H9 (cell line): ENCODE measurements at regions not wholly inside any gene's neighbourhood (a gene's known extent, or its start where the extent isn't known, plus 50 kb on each side); places are given as distances from the start of the nearest gene placed in this dataset.

ENCODE experiments used
- DNase-seq: peaks from one replicate; pipeline ENCODE4 v3.0.0-alpha.2; 2017
- H2AFZ ChIP-seq: one replicate; pipeline ENCODE4 v1.6.1; 2013; ENCODE audit warnings: mild to moderate bottlenecking, low read length, control low read depth, moderate library complexity
- H2AK5ac ChIP-seq: 2 replicates; pipeline ENCODE4 v1.6.1; 2013; ENCODE audit warnings: low read length, control low read depth, mixed read lengths; ENCODE audit not compliant: insufficient read length
- H2BK120ac ChIP-seq: one replicate; pipeline ENCODE4 v1.6.1; 2013; ENCODE audit warnings: low read depth, mild to moderate bottlenecking, low read length, control low read depth, inconsistent platforms; ENCODE audit not compliant: poor library complexity, severe bottlenecking
- H2BK12ac ChIP-seq: 2 replicates; pipeline ENCODE4 v1.6.1; 2013; ENCODE audit warnings: low read length, control low read depth, mixed read lengths, low read depth; ENCODE audit not compliant: insufficient read length
- H2BK15ac ChIP-seq: 2 replicates; pipeline ENCODE4 v1.6.1; 2013; ENCODE audit warnings: low read depth, low read length, control low read depth
- H2BK20ac ChIP-seq: one replicate; pipeline ENCODE4 v1.6.1; 2013; ENCODE audit warnings: low read depth, mild to moderate bottlenecking, low read length, control low read depth, inconsistent platforms; ENCODE audit not compliant: poor library complexity, severe bottlenecking
- H2BK5ac ChIP-seq: 2 replicates; pipeline ENCODE4 v1.6.1; 2013; ENCODE audit warnings: low read length, control low read depth, mixed read lengths; ENCODE audit not compliant: insufficient read length
- H3K14ac ChIP-seq: 2 replicates; pipeline ENCODE4 v1.6.1; 2013; ENCODE audit warnings: low read length, control low read depth; ENCODE audit not compliant: insufficient read depth
- H3K18ac ChIP-seq: 2 replicates; pipeline ENCODE4 v1.6.1; 2013; ENCODE audit warnings: low read depth, mild to moderate bottlenecking, mixed read lengths, low read length, control low read depth; ENCODE audit not compliant: insufficient read length
- H3K23ac ChIP-seq: 2 replicates; pipeline ENCODE4 v1.6.1; 2013; ENCODE audit warnings: low read length, control low read depth, mixed read lengths, low read depth; ENCODE audit not compliant: insufficient read length
- H3K23me2 ChIP-seq: 2 replicates; pipeline ENCODE4 v1.6.1; 2013; ENCODE audit warnings: low read depth, mild to moderate bottlenecking, mixed read lengths, low read length, control low read depth; ENCODE audit not compliant: insufficient read length, poor library complexity, severe bottlenecking
- H3K27ac ChIP-seq: 2 replicates; pipeline ENCODE4 v1.5.1; 2013; ENCODE audit warnings: low read length, control low read depth, mixed read lengths, low read depth; ENCODE audit not compliant: insufficient read length
- H3K27me3 ChIP-seq: 2 replicates; pipeline ENCODE4 v1.6.1; 2013; ENCODE audit warnings: low read length, control low read depth, inconsistent platforms; ENCODE audit not compliant: insufficient read depth
- H3K4ac ChIP-seq: 2 replicates; pipeline ENCODE4 v1.6.1; 2013; ENCODE audit warnings: low read depth, mild to moderate bottlenecking, control low read depth, inconsistent platforms, low read length, moderate library complexity
- H3K4me1 ChIP-seq: 2 replicates; pipeline ENCODE4 v1.6.1; 2013; ENCODE audit warnings: low read length, control low read depth, inconsistent platforms; ENCODE audit not compliant: insufficient read depth
- H3K4me2 ChIP-seq: 2 replicates; pipeline ENCODE4 v1.6.1; 2013; ENCODE audit warnings: low read length, control low read depth, mixed read lengths; ENCODE audit not compliant: insufficient read length, insufficient read depth
- H3K56ac ChIP-seq: 2 replicates; pipeline ENCODE4 v1.6.1; 2013; ENCODE audit warnings: low read depth, mild to moderate bottlenecking, mixed read lengths, low read length, control low read depth; ENCODE audit not compliant: insufficient read length
- H3K79me1 ChIP-seq: 2 replicates; pipeline ENCODE4 v1.6.1; 2013; ENCODE audit warnings: low read depth, mild to moderate bottlenecking, moderate library complexity, low read length, control low read depth, inconsistent platforms; ENCODE audit not compliant: insufficient read depth, poor library complexity, severe bottlenecking
- H3K79me2 ChIP-seq: 2 replicates; pipeline ENCODE4 v1.6.1; 2013; ENCODE audit warnings: low read length, control low read depth, inconsistent platforms; ENCODE audit not compliant: insufficient read depth
- H3K9ac ChIP-seq: 2 replicates; pipeline ENCODE4 v1.6.1; 2013; ENCODE audit warnings: low read length, control low read depth, mixed read lengths; ENCODE audit not compliant: insufficient read length; ENCODE audit errors: extremely low read depth
- H3K9me3 ChIP-seq: one replicate; pipeline ENCODE4 v1.6.1; 2013; ENCODE audit warnings: low read depth, low read length, inconsistent platforms; ENCODE audit not compliant: control insufficient read depth
- H3T11ph ChIP-seq: one replicate; pipeline ENCODE4 v1.6.1; 2013; ENCODE audit warnings: mild to moderate bottlenecking, low read length, control low read depth, inconsistent platforms
- H4K20me1 ChIP-seq: one replicate; pipeline ENCODE4 v1.6.1; 2013; ENCODE audit not compliant: control insufficient read depth, insufficient read length, insufficient read depth
- H4K5ac ChIP-seq: 2 replicates; pipeline ENCODE4 v1.6.1; 2013; ENCODE audit warnings: low read depth, mild to moderate bottlenecking, mixed read lengths, low read length, control low read depth; ENCODE audit not compliant: insufficient read length
- H4K8ac ChIP-seq: replicated peaks from 2 replicates; pipeline ENCODE4 v1.6.1; 2013; ENCODE audit warnings: low read length, control low read depth, mixed read lengths, low read depth; ENCODE audit not compliant: insufficient read length
- H4K91ac ChIP-seq: 2 replicates; pipeline ENCODE4 v1.6.1; 2013; ENCODE audit warnings: low read depth, mild to moderate bottlenecking, moderate library complexity, mixed read lengths, low read length, control low read depth; ENCODE audit not compliant: insufficient read length
- H3K27ac Mint-ChIP-seq, 3 experiments: 2 replicates in 2 of 3; 3 replicates in 1 of 3; pipeline ENCODE4 v1.8.0; 2020 to 2021; ENCODE audit warnings: mixed read lengths in 3 of 3, mild to moderate bottlenecking in 1 of 3, moderate library complexity in 1 of 3
- H3K27me3 Mint-ChIP-seq: 2 replicates; pipeline ENCODE4 v1.8.0; 2021; ENCODE audit warnings: low read depth, mild to moderate bottlenecking, moderate library complexity, mixed read lengths
- H3K36me3 Mint-ChIP-seq, 3 experiments: 2 replicates in 2 of 3; 3 replicates in 1 of 3; pipeline ENCODE4 v1.8.0; 2020 to 2021; ENCODE audit warnings: low read depth in 3 of 3, mixed read lengths in 3 of 3; ENCODE audit not compliant: insufficient read depth in 1 of 3
- H3K4me1 Mint-ChIP-seq, 2 experiments: 2 replicates each; pipeline ENCODE4 v1.8.0; 2020; ENCODE audit warnings: mixed read lengths in 2 of 2
- H3K4me3 Mint-ChIP-seq, 2 experiments: 2 replicates in 1 of 2; 3 replicates in 1 of 2; pipeline ENCODE4 v1.8.0; 2020 to 2021; ENCODE audit warnings: mild to moderate bottlenecking in 2 of 2, mixed read lengths in 2 of 2, moderate library complexity in 1 of 2
- H3K9me3 Mint-ChIP-seq, 2 experiments: 2 replicates in 1 of 2; 3 replicates in 1 of 2; pipeline ENCODE4 v1.8.0; 2020; ENCODE audit warnings: mild to moderate bottlenecking in 2 of 2, mixed read lengths in 2 of 2, moderate library complexity in 1 of 2
- CTCF ChIP-seq: fragments of 200-600 bp; sonication (generic); conservative IDR thresholded peaks from 3 replicates; pipeline ENCODE4 v1.8.0; 2021; ENCODE audit warnings: antibody characterized with exemption, mild to moderate bottlenecking
- WGBS: extraction: QIAGEN DNeasy Blood & Tissue Kit; methylation state at CpG from one replicate; pipeline ENCODE4 v1.1.7; 2013; ENCODE audit warnings: missing lambda C conversion rate, low lambda C conversion rate, mixed read lengths; ENCODE audit not compliant: insufficient read length; ENCODE audit errors: extremely low coverage; 5-methylcytosine and 5-hydroxymethylcytosine counted together

GRCh38 chr5:174984863-174985262 lies 260.5 kb downstream of the MSX2 start:
- Histone ChIP-seq H2AFZ (no peak overlapping the region), H4K91ac (no peak overlapping the region), H3K23ac (no peak overlapping the region), H3K79me1 (no peaks in the 10 kb centered on the region), H2BK12ac (no peak overlapping the region), H3K18ac (no peak overlapping the region), H3K27ac (no peak overlapping the region), H3K9me3 (no peaks in the 10 kb centered on the region), H3K23me2 (no peaks in the 10 kb centered on the region), H4K5ac (no peak overlapping the region), H4K20me1 (no peaks in the 10 kb centered on the region), H3K4me2 (no peak overlapping the region), H3K4ac (no peak overlapping the region), H3K14ac (no peak overlapping the region), H3K27me3 (no peaks in the 10 kb centered on the region), H2BK120ac (no peak overlapping the region), H2AK5ac (no peak overlapping the region), H3T11ph (no peak overlapping the region), H2BK15ac (no peak overlapping the region), H2BK20ac (no peak overlapping the region), H3K56ac (no peak overlapping the region), H2BK5ac (no peak overlapping the region), H3K4me1 (peaks cover 3% of the 10 kb centered on the region; the same call in 1 of the 2 replicates), H3K79me2 (no peaks in the 10 kb centered on the region), H3K9ac (no peak overlapping the region), H4K8ac (no peak overlapping the region)
- H3K27me3 Mint-ChIP-seq, result peaks cover 2% of the 10 kb centered on the region; the same call in 1 of the 2 replicates
- peaks cover 0 to 2% of the 10 kb centered on the region in 2 experiments; a peak in 1 of 4 replicates for H3K4me1 Mint-ChIP-seq
- no peak for DNase-seq
- H3K27ac Mint-ChIP-seq, result no peak overlapping the region
- no peak for TF ChIP-seq CTCF
- H3K4me3 Mint-ChIP-seq, result no peak overlapping the region
- no peaks in the 10 kb centered on the region for H3K9me3 Mint-ChIP-seq
- H3K36me3 Mint-ChIP-seq, result no peaks in the 10 kb centered on the region
- no CpG with 5 or more reads among the region's 5 CpGs for WGBS
